Esophagus squamous epithelium (tissue), 4 donors: ENCODE measurements at regions not wholly inside any gene's neighbourhood (a gene's known extent, or its start where the extent isn't known, plus 50 kb on each side); places are given as distances from the start of the nearest gene placed in this dataset.

ENCODE experiments used
- POLR2A ChIP-seq, 4 donors: fragments of 450-650 bp; IDR thresholded peaks; one replicate each; pipeline ENCODE4 v1.6.1; 2017; ENCODE audit warnings: antibody characterized with exemption in 4 of 4, mild to moderate bottlenecking in 4 of 4, moderate library complexity in 3 of 4
- TF ChIP-seq, protein P1 (sequence below), 6 experiments: fragments of 450-650 bp in 4 of 6; fragments of 200-600 bp in 2 of 6; sonication (generic) in 2 of 6; IDR thresholded peaks; one replicate each; pipeline ENCODE4 v1.5.1; 2016 to 2019; ENCODE audit warnings: antibody characterized with exemption in 6 of 6, mild to moderate bottlenecking in 4 of 6, moderate library complexity in 4 of 6

DNA sequence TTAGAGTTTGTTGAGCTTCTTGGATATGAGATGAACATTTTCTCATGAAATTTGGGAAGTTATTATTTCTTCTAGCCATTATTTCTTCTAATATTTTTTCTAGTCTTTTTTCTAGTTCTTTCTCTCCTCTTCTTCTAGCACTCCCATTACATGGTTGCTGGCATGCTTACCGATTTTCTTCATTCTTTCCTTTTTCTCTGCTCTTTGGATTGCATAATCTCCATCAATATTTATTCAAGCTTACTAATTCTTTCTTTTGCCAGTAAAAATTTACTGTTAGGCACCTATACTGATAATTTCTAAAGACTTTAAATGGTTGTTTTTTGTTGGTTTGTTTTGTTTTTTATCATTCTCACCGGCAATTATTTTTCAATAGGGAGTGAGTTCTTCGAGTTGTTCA, 114.8 kb upstream of the RASEF start:
- TF ChIP-seq, protein P1, sequence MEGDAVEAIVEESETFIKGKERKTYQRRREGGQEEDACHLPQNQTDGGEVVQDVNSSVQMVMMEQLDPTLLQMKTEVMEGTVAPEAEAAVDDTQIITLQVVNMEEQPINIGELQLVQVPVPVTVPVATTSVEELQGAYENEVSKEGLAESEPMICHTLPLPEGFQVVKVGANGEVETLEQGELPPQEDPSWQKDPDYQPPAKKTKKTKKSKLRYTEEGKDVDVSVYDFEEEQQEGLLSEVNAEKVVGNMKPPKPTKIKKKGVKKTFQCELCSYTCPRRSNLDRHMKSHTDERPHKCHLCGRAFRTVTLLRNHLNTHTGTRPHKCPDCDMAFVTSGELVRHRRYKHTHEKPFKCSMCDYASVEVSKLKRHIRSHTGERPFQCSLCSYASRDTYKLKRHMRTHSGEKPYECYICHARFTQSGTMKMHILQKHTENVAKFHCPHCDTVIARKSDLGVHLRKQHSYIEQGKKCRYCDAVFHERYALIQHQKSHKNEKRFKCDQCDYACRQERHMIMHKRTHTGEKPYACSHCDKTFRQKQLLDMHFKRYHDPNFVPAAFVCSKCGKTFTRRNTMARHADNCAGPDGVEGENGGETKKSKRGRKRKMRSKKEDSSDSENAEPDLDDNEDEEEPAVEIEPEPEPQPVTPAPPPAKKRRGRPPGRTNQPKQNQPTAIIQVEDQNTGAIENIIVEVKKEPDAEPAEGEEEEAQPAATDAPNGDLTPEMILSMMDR (IDR thresholded peaks at IDR 0.05) = no peak
- TF ChIP-seq POLR2A (IDR thresholded peaks at IDR 0.05) = no peak
